ENCODE measurements at regions not wholly inside any gene's neighbourhood (a gene's known extent, or its start where the extent isn't known, plus 50 kb on each side); places are given as distances from the start of the nearest gene placed in this dataset.

DNA sequence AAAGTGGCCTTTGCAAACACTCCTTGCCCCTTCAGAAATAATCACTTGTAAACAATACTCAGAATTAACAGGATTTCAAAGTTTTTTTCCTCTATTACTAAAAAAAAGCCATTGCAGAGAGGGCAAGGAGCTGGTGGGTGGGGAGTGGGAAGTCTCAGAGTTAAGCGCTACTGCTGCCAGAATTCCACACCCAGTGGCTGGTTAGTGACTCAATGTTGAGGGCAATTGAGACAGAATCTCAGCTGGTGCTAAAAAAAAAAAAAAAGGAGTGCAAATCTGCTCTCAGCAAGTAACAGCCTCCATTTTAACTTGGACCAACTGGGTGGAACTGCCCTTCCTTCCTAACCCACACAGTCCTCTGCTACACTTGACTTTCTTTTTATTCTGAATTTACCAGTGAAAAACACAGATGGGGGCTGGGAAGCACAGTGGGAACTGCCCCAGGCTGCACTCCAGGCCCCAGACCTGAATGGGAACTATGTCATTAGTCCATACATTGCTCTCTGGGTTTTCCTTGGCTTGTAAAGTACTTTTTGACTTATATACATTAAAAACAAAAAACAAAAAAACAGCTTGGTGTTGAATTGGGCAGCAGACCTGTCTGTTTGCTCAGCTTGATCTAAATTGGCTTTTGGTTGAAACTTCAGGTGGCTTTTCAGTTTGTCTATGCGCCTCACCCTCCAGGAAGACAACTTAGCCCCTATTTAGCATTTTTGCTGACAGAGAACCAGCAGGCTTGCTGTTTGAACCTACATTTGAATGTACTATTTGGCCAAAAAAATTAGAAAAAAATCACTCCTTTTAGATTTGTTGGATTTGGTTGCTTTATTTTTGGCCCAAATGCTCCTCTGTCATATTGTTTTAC lies 357.8 kb upstream of the TBL1XR1 start:
- peak; percentile 85 for DNase-seq (ENCODE audit: low read depth)

DNA sequence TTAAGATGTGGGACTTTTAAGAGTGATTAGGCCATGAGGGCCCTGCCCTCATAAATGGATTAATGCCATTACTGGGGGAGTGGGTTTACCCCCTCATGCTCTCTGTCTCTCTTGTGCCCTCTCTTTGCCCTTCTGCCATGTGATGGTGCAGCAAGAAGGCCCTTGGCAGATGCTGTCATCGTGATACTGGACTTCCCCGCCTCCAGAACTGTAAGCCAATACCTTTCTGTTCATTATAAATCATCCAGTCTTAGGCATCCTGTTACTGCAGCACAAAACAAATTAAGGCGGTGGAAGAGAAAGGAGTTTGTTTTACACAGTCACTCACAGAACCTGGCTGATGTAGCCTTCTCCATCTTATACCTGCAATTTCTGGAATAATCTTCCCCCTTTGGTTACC lies 360.3 kb upstream of the TBL1XR1 start:
- H3K4me3 ChIP-seq (ENCODE audit: low read length): no peak overlapping the region
- no peak for DNase-seq (ENCODE audit: low read depth)
- TF ChIP-seq, protein P1, sequence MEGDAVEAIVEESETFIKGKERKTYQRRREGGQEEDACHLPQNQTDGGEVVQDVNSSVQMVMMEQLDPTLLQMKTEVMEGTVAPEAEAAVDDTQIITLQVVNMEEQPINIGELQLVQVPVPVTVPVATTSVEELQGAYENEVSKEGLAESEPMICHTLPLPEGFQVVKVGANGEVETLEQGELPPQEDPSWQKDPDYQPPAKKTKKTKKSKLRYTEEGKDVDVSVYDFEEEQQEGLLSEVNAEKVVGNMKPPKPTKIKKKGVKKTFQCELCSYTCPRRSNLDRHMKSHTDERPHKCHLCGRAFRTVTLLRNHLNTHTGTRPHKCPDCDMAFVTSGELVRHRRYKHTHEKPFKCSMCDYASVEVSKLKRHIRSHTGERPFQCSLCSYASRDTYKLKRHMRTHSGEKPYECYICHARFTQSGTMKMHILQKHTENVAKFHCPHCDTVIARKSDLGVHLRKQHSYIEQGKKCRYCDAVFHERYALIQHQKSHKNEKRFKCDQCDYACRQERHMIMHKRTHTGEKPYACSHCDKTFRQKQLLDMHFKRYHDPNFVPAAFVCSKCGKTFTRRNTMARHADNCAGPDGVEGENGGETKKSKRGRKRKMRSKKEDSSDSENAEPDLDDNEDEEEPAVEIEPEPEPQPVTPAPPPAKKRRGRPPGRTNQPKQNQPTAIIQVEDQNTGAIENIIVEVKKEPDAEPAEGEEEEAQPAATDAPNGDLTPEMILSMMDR (conservative IDR thresholded peaks at IDR 0.05; ENCODE audit: low read length): no peak

More for the DNA sequence above, 357.8 kb upstream of the TBL1XR1 start:
- TF ChIP-seq, protein P1 (conservative IDR thresholded peaks at IDR 0.05; ENCODE audit: low read length): no peak
- H3K4me3 ChIP-seq (ENCODE audit: low read length): no peak overlapping the region

DNA sequence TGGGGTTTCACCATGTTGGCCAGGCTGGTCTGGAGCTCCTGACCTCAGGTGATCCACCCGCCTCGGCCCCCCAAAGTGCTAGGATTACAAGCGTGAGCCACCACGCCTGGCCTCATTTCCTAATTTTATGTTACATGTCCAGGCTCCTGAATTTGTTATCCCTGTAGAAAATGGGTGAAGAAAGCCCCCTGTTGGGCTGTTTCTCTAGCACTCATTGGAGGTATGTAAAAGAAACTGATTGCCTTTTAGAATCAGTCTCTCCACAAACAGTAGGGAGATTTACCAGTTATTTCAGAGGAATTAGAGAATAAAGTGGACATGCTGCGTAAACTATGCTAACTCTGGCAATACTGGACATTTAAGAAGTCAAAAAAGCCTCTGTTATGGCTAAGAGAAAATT lies 364.1 kb upstream of the TBL1XR1 start:
- H3K4me3 ChIP-seq (ENCODE audit: low read length): no peak overlapping the region
- DNase-seq (ENCODE audit: low read depth): no peak
- TF ChIP-seq, protein P1 (conservative IDR thresholded peaks at IDR 0.05; ENCODE audit: low read length): no peak

DNA sequence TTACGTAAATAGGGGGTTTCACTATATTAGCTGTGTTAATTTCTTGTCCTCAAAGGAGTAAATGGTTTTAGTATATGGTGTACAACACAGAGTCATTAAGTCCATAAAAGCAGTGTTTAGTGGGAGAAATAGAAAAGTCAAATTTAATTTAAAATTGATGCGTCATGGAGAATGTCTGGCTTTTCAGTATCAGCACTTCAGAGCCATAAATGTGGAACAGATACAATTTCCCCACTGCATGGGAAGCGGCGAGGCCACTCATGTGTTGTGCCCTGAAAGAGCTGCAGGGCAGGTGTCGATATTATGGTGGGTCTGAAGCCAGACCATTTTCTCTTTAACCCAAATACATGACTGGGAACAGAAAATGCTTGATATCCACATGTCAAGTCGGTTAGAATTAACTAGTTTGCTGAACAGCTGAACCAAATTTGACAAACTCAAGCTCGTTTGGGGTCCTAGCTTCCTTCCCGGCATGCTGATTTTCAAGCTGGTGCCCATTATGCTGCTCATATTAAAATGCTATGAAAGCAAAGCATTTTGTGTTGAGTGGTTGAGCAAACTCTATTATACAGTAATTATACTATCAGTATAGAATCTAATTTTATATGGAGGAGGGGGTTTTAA lies 364.6 kb upstream of the TBL1XR1 start:
- DNase-seq (ENCODE audit: low read depth): no peak
- H3K4me3 ChIP-seq (ENCODE audit: low read length): no peak overlapping the region
- TF ChIP-seq, protein P1 (conservative IDR thresholded peaks at IDR 0.05; ENCODE audit: low read length): no peak

DNA sequence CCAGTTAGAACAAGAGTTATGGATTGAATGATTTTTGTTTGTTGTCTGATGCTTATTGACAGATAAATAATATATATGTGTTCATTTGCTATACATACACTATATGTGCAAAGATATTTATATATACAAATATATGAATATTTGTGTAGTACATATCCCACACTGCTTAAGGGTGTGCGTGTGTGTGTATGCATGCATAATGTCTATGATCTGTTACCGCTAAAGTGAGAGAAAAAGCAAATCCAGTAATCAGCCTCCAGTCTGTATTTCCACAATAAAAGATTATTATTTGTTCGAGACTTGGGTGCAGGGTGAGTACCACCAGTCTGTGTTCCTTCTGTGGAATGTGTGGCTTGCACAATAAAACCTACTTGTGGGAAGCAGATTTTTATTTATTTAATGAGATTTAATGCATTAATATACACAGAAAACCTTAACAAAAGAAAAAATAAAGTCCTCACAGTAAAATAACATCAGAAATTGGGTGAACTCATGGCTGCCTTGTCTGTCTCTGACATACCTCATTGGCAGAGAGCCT lies 366.0 kb upstream of the TBL1XR1 start:
- DNase-seq (ENCODE audit: low read depth): peak; percentile 51
- no peak overlapping the region for H3K4me3 ChIP-seq (ENCODE audit: low read length)
- TF ChIP-seq, protein P1 (conservative IDR thresholded peaks at IDR 0.05; ENCODE audit: low read length): no peak

DNA sequence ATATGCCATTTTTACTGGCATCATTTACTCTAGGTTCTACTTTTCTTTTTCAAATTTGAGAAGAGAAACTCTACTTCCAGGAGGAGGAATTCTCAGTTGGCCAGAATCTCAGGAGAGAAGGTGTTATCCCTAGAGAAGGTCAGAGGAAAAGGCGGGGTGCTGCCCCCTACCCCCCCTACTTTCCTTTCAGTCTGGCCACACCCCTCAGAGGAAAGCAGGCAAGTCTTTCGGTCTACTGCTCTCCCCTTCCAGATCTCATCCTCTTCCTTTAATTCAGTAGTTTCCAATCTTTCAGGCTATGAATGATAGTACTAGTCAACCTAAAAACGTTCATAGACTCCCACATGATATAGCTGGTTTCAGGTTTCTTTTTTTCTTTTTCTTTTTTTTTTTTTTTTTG lies 366.5 kb upstream of the TBL1XR1 start:
- TF ChIP-seq, protein P1 (conservative IDR thresholded peaks at IDR 0.05; ENCODE audit: low read length): no peak
- no peak overlapping the region for H3K4me3 ChIP-seq (ENCODE audit: low read length)
- DNase-seq (ENCODE audit: low read depth): no peak

Data from AG10803 (cell line).